SU-DHL-6 (cell line): ENCODE measurements at regions not wholly inside any gene's neighbourhood (a gene's known extent, or its start where the extent isn't known, plus 50 kb on each side); places are given as distances from the start of the nearest gene placed in this dataset.

Experiments used
- EZH2phosphoT487 ChIP-seq: fragments of 200-600 bp; sonication (generic), shearing (Covaris generic); conservative IDR thresholded peaks from 2 replicates; pipeline ENCODE4 v1.6.1; 2018; ENCODE audit warnings: mild to moderate bottlenecking, antibody characterized with exemption, low read length, moderate library complexity, mixed read lengths
- TF ChIP-seq, protein P1 (sequence below): fragments of 200-600 bp; sonication (generic); IDR thresholded peaks from one replicate; pipeline ENCODE4 v1.5.1; 2017; ENCODE audit warnings: antibody characterized with exemption, mild to moderate bottlenecking, low read length, moderate library complexity; ENCODE audit not compliant: insufficient read depth, poor library complexity, severe bottlenecking

- TF ChIP-seq, protein P1, sequence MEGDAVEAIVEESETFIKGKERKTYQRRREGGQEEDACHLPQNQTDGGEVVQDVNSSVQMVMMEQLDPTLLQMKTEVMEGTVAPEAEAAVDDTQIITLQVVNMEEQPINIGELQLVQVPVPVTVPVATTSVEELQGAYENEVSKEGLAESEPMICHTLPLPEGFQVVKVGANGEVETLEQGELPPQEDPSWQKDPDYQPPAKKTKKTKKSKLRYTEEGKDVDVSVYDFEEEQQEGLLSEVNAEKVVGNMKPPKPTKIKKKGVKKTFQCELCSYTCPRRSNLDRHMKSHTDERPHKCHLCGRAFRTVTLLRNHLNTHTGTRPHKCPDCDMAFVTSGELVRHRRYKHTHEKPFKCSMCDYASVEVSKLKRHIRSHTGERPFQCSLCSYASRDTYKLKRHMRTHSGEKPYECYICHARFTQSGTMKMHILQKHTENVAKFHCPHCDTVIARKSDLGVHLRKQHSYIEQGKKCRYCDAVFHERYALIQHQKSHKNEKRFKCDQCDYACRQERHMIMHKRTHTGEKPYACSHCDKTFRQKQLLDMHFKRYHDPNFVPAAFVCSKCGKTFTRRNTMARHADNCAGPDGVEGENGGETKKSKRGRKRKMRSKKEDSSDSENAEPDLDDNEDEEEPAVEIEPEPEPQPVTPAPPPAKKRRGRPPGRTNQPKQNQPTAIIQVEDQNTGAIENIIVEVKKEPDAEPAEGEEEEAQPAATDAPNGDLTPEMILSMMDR, result no peak
- TF ChIP-seq EZH2phosphoT487, result no peak
Measured at GRCh38 chr15:36525430-36525829, 54.0 kb upstream of the CDIN1 start.
